ENCODE measurements at regions not wholly inside any gene's neighbourhood (a gene's known extent, or its start where the extent isn't known, plus 50 kb on each side); places are given as distances from the start of the nearest gene placed in this dataset.
"Not testable (repeated sequence)": the region's sequence is repeated elsewhere in the genome, so short reads cannot be mapped to it uniquely, and the experiment has no call there.

GRCh38 chr3:146705225-146705624 lies 100.1 kb upstream of the PLSCR5 start:
- TF ChIP-seq EZH2phosphoT487 (conservative IDR thresholded peaks at IDR 0.05; ENCODE audit: low read length) = no peak
- TF ChIP-seq CTCF (IDR thresholded peaks at IDR 0.05; ENCODE audit: insufficient read depth, low read length, poor library complexity, severe bottlenecking) = no peak
- H3K4me2 ChIP-seq (ENCODE audit: low read depth, low read length, poor library complexity, severe bottlenecking) = no peak overlapping the region

DNA sequence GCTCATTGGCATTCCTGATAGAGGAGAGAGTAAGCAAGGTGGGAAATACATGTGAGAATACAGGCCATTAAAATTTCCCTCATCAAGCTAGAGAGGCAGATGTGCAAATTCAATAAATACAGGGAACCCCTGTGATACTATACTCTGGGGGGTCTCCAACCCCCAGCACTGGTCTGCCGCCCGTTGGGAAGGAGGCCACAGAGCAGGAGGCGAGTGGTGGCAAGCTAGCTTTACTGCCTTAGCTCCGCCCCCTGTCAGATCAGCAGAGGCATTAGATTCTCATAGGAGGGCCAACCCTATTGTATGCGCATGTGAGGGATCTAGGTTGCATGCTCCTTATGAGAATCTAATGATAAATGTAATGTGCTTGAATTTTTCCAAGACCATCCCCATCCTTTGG lies 97.1 kb upstream of the PLSCR5 start:
- no peaks in the 10 kb centered on the region for H3K36me3 ChIP-seq (ENCODE audit: low read length)
- no peak overlapping the region for H3K4me2 ChIP-seq (ENCODE audit: low read depth, low read length, poor library complexity, severe bottlenecking)
- no peak overlapping the region for H3K9ac ChIP-seq (ENCODE audit: low read length)
- no peak overlapping the region for H2AFZ ChIP-seq (ENCODE audit: low read depth, low read length, severe bottlenecking)
- no peaks in the 10 kb centered on the region for H3K79me2 ChIP-seq (ENCODE audit: insufficient read depth, low read length)
- no peaks in the 10 kb centered on the region for H3K27me3 ChIP-seq (ENCODE audit: low read length)
- no peaks in the 10 kb centered on the region for H3K9me3 ChIP-seq (ENCODE audit: insufficient read depth, low read length)
- H3F3A ChIP-seq (ENCODE audit: insufficient read depth) = no peaks in the 10 kb centered on the region
- no peak overlapping the region for H3K4me3 ChIP-seq (ENCODE audit: insufficient read depth, low read length, poor library complexity, severe bottlenecking)
- TF ChIP-seq EZH2phosphoT487 (conservative IDR thresholded peaks at IDR 0.05; ENCODE audit: low read length) (no peak), CTCF (IDR thresholded peaks at IDR 0.05; ENCODE audit: insufficient read depth, low read length, poor library complexity, severe bottlenecking) (no peak)
- H4K20me1 ChIP-seq (ENCODE audit: low read depth, low read length) = no peaks in the 10 kb centered on the region
- H3K9me2 ChIP-seq (replicated peaks; ENCODE audit: insufficient read depth, low read length) = no peaks in the 10 kb centered on the region
- H3K27ac ChIP-seq (ENCODE audit: low read depth, low read length) = no peak overlapping the region

More at GRCh38 chr3:146705225-146705624, 100.1 kb upstream of the PLSCR5 start:
- Histone ChIP-seq H3K79me2 (ENCODE audit: insufficient read depth, low read length) (no peaks in the 10 kb centered on the region), H3K27me3 (ENCODE audit: low read length) (no peaks in the 10 kb centered on the region), H3K4me3 (ENCODE audit: insufficient read depth, low read length, poor library complexity, severe bottlenecking) (no peak overlapping the region), H2AFZ (ENCODE audit: low read depth, low read length, severe bottlenecking) (no peak overlapping the region), H4K20me1 (ENCODE audit: low read depth, low read length) (no peaks in the 10 kb centered on the region), H3F3A (ENCODE audit: insufficient read depth) (no peaks in the 10 kb centered on the region), H3K9me3 (ENCODE audit: insufficient read depth, low read length) (no peaks in the 10 kb centered on the region), H3K9ac (ENCODE audit: low read length) (no peak overlapping the region), H3K36me3 (ENCODE audit: low read length) (no peaks in the 10 kb centered on the region), H3K9me2 (replicated peaks; ENCODE audit: insufficient read depth, low read length) (no peaks in the 10 kb centered on the region), H3K27ac (ENCODE audit: low read depth, low read length) (no peak overlapping the region)

DNA sequence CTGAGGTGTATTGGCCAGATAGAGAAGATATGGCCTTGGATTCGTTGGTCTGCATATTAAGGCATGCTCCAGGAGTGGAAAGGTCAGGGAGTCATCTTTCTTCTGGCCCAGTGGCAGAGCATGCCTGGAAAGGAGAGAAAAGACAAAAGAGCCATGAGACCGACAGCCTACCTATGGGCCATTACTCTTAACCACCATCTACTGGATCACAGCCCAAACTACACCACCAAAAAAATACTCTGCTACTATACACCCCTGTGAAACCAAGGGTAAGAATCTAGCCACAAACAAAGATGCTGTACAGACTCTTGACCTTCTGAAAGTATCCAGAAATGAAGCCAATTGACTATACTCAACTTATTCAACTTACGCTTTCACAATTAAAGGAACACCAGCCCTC lies 96.1 kb upstream of the PLSCR5 start:
- Histone ChIP-seq H3K27ac (ENCODE audit: low read depth, low read length) (no peak overlapping the region), H3K79me2 (ENCODE audit: insufficient read depth, low read length) (no peaks in the 10 kb centered on the region), H4K20me1 (ENCODE audit: low read depth, low read length) (no peaks in the 10 kb centered on the region), H3K9me2 (replicated peaks; ENCODE audit: insufficient read depth, low read length) (no peaks in the 10 kb centered on the region), H3F3A (ENCODE audit: insufficient read depth) (no peaks in the 10 kb centered on the region), H3K36me3 (ENCODE audit: low read length) (no peaks in the 10 kb centered on the region), H2AFZ (ENCODE audit: low read depth, low read length, severe bottlenecking) (no peak overlapping the region), H3K27me3 (ENCODE audit: low read length) (no peaks in the 10 kb centered on the region), H3K9ac (ENCODE audit: low read length) (no peak overlapping the region), H3K4me2 (ENCODE audit: low read depth, low read length, poor library complexity, severe bottlenecking) (no peak overlapping the region), H3K4me3 (ENCODE audit: insufficient read depth, low read length, poor library complexity, severe bottlenecking) (no peak overlapping the region), H3K9me3 (ENCODE audit: insufficient read depth, low read length) (no peaks in the 10 kb centered on the region)
- TF ChIP-seq EZH2phosphoT487 (conservative IDR thresholded peaks at IDR 0.05; ENCODE audit: low read length) (no peak), CTCF (IDR thresholded peaks at IDR 0.05; ENCODE audit: insufficient read depth, low read length, poor library complexity, severe bottlenecking) (no peak)

DNA sequence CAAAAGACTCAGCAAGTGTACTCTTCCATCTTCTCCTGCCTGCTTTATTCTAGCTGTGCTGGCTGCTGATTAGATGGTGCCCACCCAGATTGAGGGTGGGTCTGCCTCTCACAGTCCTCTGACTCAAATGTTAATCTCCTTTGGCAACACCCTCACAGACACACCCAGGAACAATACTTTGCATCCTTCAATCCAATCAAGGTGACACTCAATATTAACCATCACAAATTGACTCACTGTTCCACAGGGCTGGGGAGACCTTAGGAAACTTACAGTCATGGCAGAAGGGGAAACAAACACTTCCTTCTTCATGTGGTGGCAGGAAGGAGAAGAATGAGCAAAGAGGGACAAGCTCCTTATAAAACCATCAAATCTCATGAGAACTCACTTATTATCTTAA lies 94.9 kb upstream of the PLSCR5 start:
- H3K27me3 ChIP-seq (ENCODE audit: low read length); H3K36me3 ChIP-seq (ENCODE audit: low read length); H3K79me2 ChIP-seq (ENCODE audit: insufficient read depth, low read length); H3K4me2 ChIP-seq (ENCODE audit: low read depth, low read length, poor library complexity, severe bottlenecking); H2AFZ ChIP-seq (ENCODE audit: low read depth, low read length, severe bottlenecking); H3F3A ChIP-seq (ENCODE audit: insufficient read depth); H4K20me1 ChIP-seq (ENCODE audit: low read depth, low read length); H3K9me2 ChIP-seq (replicated peaks; ENCODE audit: insufficient read depth, low read length); H3K9ac ChIP-seq (ENCODE audit: low read length); H3K27ac ChIP-seq (ENCODE audit: low read depth, low read length); H3K4me3 ChIP-seq (ENCODE audit: insufficient read depth, low read length, poor library complexity, severe bottlenecking); H3K9me3 ChIP-seq (ENCODE audit: insufficient read depth, low read length): not testable (repeated sequence)
